CD4-positive, alpha-beta T cell (primary cell): ENCODE measurements at regions not wholly inside any gene's neighbourhood (a gene's known extent, or its start where the extent isn't known, plus 50 kb on each side); places are given as distances from the start of the nearest gene placed in this dataset.

Source experiments
- ATAC-seq: fragments of 200-7000 bp; cut with Tn5 transposase; one replicate; pipeline ENCODE4 v1.10.0; 2022; ENCODE audit warnings: mild to moderate bottlenecking; ENCODE audit not compliant: poor library complexity
- CTCF ChIA-PET: fragments of 350-600 bp; sonication (Branson Sonifier 250); formaldehyde crosslinking; loops from one replicate; lab custom pipeline; 2021; ENCODE audit warnings: antibody characterized with exemption, inconsistent platforms; lab: Charles Lee
- POLR2A ChIA-PET: fragments of 350-600 bp; sonication (Branson Sonifier 250); formaldehyde crosslinking; loops from one replicate; lab custom pipeline; 2021; ENCODE audit warnings: antibody characterized with exemption, inconsistent platforms; lab: Charles Lee
- DNase-seq, 14 experiments: peaks; one replicate each; pipeline ENCODE4 v3.0.0-alpha.2; 2013 to 2020; ENCODE audit warnings: mixed read lengths in 2 of 14
- H3K27ac ChIP-seq, 2 donors: one replicate each; pipeline versions ENCODE4 v1.5.1 to v1.7.0; 2013; ENCODE audit warnings: low read length in 2 of 2, low read depth in 1 of 2, mild to moderate bottlenecking in 1 of 2
- H3K27me3 ChIP-seq, 2 experiments: 1 replicate in 1 of 2; 2 replicates in 1 of 2; pipeline versions ENCODE4 v1.6.1 to v1.7.0; 2013; ENCODE audit warnings: low read length in 2 of 2, control low read depth in 1 of 2, mild to moderate bottlenecking in 1 of 2, moderate library complexity in 1 of 2; ENCODE audit not compliant: insufficient read depth in 2 of 2, control insufficient read depth in 1 of 2
- H3K36me3 ChIP-seq: one replicate; pipeline ENCODE4 v1.6.1; 2013; ENCODE audit warnings: low read length, control low read depth; ENCODE audit not compliant: insufficient read depth
- H3K4me1 ChIP-seq: one replicate; pipeline ENCODE4 v1.6.1; 2013; ENCODE audit warnings: low read length, control low read depth; ENCODE audit not compliant: insufficient read depth
- H3K4me3 ChIP-seq: one replicate; pipeline ENCODE4 v1.5.1; 2013; ENCODE audit warnings: mild to moderate bottlenecking, low read length, moderate library complexity
- H3K9me3 ChIP-seq, 2 experiments: 1 replicate in 1 of 2; 2 replicates in 1 of 2; pipeline versions ENCODE4 v1.6.1 to v1.7.0; 2013; ENCODE audit warnings: low read length in 2 of 2, mild to moderate bottlenecking in 2 of 2, control low read depth in 1 of 2, moderate library complexity in 1 of 2; ENCODE audit not compliant: control insufficient read depth in 1 of 2, insufficient read depth in 1 of 2
- H3K27ac Mint-ChIP-seq: one replicate; pipeline ENCODE4 v1.8.0; 2020; ENCODE audit warnings: mixed read lengths
- H3K27me3 Mint-ChIP-seq: one replicate; pipeline ENCODE4 v1.8.0; 2021; ENCODE audit warnings: mixed read lengths
- H3K36me3 Mint-ChIP-seq: one replicate; pipeline ENCODE4 v1.8.0; 2021; ENCODE audit warnings: low read depth, mixed read lengths
- H3K4me1 Mint-ChIP-seq: one replicate; pipeline ENCODE4 v1.8.0; 2021; ENCODE audit warnings: low read depth, mixed read lengths
- H3K4me3 Mint-ChIP-seq: one replicate; pipeline ENCODE4 v1.8.0; 2020; ENCODE audit warnings: mild to moderate bottlenecking, mixed read lengths
- H3K9me3 Mint-ChIP-seq: one replicate; pipeline ENCODE4 v1.8.0; 2020; ENCODE audit warnings: mixed read lengths
- intact Hi-C, 2 experiments: fragments of 100-400 bp; cut with DNase I in 1 of 2; cut with micrococcal nuclease in 1 of 2; formaldehyde crosslinking; loops; one replicate each; pipeline versions ENCODE4 v1.15.1 to v1.9.0; 2023 to 2025; cut with DNase I, micrococcal nuclease
- TF ChIP-seq, protein P1 (sequence below): fragments of 200-600 bp; IDR thresholded peaks from one replicate; pipeline ENCODE4 v1.8.0; 2022; ENCODE audit warnings: antibody characterized with exemption, mild to moderate bottlenecking

DNA sequence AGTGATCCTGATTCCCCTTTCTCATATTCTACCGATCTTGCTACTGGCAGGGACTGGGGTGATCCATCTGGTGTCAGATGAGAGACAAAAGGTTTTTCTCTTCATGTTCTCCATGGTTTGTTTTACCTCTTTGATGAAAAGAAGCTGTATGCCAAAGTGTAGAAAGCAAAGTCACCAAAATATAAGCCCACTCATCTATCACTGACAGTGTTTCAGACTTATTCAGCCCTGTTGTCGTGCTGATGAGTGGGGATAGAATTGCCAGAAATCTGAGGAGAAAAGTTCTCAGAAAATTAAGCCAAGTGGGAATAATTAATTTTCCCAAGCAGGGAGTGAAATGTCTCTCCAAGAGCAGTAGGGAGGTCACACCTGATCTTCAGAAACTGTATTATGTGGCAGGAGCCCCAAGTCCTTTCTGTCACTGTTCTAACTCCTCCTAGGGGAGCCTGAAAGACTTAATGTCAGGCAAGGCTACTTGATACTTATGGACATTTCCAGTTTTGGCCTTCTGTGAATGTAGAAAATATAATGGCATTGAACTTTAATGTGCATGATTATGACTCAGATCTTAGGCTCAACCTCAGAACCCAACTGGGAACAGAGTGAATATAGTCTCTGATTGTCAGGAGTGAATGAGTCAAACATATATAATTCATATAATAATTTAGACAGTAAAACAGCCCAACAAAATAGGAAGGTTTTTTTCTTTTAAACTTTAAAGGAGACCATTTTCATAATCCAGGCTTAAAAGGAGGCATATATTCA lies 298.1 kb downstream of the ANKRD50 start:
- Histone ChIP-seq H3K27me3 (no peaks in the 10 kb centered on the region), H3K27ac (no peak overlapping the region), H3K4me3 (no peak overlapping the region), H3K9me3 (no peaks in the 10 kb centered on the region), H3K4me1 (no peaks in the 10 kb centered on the region), H3K36me3 (no peaks in the 10 kb centered on the region)
- POLR2A ChIA-PET: no interaction called here
- Mint-ChIP-seq H3K27ac (no peak overlapping the region), H3K36me3 (no peaks in the 10 kb centered on the region), H3K4me1 (no peaks in the 10 kb centered on the region), H3K9me3 (peaks cover 3% of the 10 kb centered on the region), H3K4me3 (no peak overlapping the region), H3K27me3 (no peaks in the 10 kb centered on the region)
- TF ChIP-seq, protein P1, sequence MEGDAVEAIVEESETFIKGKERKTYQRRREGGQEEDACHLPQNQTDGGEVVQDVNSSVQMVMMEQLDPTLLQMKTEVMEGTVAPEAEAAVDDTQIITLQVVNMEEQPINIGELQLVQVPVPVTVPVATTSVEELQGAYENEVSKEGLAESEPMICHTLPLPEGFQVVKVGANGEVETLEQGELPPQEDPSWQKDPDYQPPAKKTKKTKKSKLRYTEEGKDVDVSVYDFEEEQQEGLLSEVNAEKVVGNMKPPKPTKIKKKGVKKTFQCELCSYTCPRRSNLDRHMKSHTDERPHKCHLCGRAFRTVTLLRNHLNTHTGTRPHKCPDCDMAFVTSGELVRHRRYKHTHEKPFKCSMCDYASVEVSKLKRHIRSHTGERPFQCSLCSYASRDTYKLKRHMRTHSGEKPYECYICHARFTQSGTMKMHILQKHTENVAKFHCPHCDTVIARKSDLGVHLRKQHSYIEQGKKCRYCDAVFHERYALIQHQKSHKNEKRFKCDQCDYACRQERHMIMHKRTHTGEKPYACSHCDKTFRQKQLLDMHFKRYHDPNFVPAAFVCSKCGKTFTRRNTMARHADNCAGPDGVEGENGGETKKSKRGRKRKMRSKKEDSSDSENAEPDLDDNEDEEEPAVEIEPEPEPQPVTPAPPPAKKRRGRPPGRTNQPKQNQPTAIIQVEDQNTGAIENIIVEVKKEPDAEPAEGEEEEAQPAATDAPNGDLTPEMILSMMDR: no peak
- ATAC-seq (no peak), DNase-seq (no peak)
- CTCF ChIA-PET: no interaction called here
- intact Hi-C loops: no loop called here

DNA sequence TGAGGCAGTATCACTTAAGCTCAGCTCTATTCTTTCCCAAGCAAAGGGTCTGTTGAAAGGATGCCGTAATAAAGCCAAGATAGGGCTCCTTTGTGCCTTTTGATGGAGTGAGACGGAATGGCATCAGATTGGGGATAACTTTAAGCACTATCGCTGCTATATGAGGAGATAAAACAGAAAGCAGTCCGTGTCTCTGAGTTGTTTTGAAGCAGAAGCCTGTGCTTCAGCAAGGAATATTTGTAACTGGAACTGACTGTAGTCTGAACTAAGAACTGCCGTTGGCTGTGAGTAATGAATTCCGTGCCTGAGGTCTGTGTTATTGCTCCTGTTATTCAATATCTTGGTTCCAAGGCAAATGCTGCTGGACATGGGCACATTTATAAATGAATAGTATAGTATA lies 297.4 kb downstream of the ANKRD50 start:
- H3K4me3 ChIP-seq: no peak overlapping the region
- no peaks in the 10 kb centered on the region for H3K4me1 Mint-ChIP-seq
- no peak overlapping the region for H3K27ac ChIP-seq
- intact Hi-C loops: no loop called here
- no peak overlapping the region for H3K27ac Mint-ChIP-seq
- no peak for ATAC-seq
- DNase-seq: no peak
- H3K27me3 ChIP-seq: no peaks in the 10 kb centered on the region
- POLR2A ChIA-PET: no interaction called here
- H3K4me3 Mint-ChIP-seq: no peak overlapping the region
- H3K9me3 ChIP-seq: no peaks in the 10 kb centered on the region
- TF ChIP-seq, protein P1: no peak
- CTCF ChIA-PET: no interaction called here
- H3K9me3 Mint-ChIP-seq: peaks cover 3% of the 10 kb centered on the region
- no peaks in the 10 kb centered on the region for H3K36me3 Mint-ChIP-seq
- H3K4me1 ChIP-seq: no peaks in the 10 kb centered on the region
- no peaks in the 10 kb centered on the region for H3K27me3 Mint-ChIP-seq
- no peaks in the 10 kb centered on the region for H3K36me3 ChIP-seq

DNA sequence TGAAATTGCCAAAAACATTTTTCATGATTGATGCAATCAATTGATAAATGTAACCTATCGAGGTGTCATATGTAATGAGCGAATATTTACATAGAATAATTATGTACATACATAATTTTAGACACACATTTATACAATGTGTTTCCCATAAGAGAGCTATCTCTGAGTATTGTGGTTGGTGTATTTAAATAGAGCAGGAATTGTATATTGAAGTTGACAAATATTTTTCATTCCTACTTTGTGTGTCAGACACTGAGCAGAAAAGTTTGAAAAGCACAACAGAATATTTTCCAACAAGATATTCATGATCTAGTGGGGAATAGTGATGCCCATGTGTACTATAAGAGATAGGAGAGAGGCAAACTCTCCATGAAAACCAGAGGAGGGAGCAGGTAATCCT lies 295.2 kb downstream of the ANKRD50 start:
- H3K4me1 Mint-ChIP-seq: no peaks in the 10 kb centered on the region
- no peak for DNase-seq
- Histone ChIP-seq H3K36me3 (no peaks in the 10 kb centered on the region), H3K4me3 (no peak overlapping the region), H3K27me3 (no peaks in the 10 kb centered on the region), H3K4me1 (no peaks in the 10 kb centered on the region), H3K27ac (no peak overlapping the region), H3K9me3 (no peaks in the 10 kb centered on the region)
- POLR2A ChIA-PET: interaction anchor here (0.6 kb wide), 1 partner anchor 537 kb away, joined by 3 read pairs; no protein-coding TSS in a partner anchor
- no peaks in the 10 kb centered on the region for H3K27me3 Mint-ChIP-seq
- H3K27ac Mint-ChIP-seq: no peak overlapping the region
- intact Hi-C loops: no loop called here
- H3K36me3 Mint-ChIP-seq: no peaks in the 10 kb centered on the region
- H3K4me3 Mint-ChIP-seq: no peak overlapping the region
- CTCF ChIA-PET: no interaction called here
- TF ChIP-seq, protein P1: no peak
- peaks cover 3% of the 10 kb centered on the region for H3K9me3 Mint-ChIP-seq
- no peak for ATAC-seq
